Fibroblast of lung (primary cell): ENCODE measurements at regions not wholly inside any gene's neighbourhood (a gene's known extent, or its start where the extent isn't known, plus 50 kb on each side); places are given as distances from the start of the nearest gene placed in this dataset.

Source experiments
- EZH2 ChIP-seq: IDR thresholded peaks from 2 replicates; pipeline ENCODE4 v1.5.1; 2012; ENCODE audit warnings: low read length, control low read depth, mild to moderate bottlenecking; ENCODE audit errors: missing control alignments
- TF ChIP-seq, protein P1 (sequence below), 2 donors: IDR thresholded peaks in 1 of 2; conservative IDR thresholded peaks in 1 of 2; 1 replicate in 1 of 2; 2 replicates in 1 of 2; pipeline ENCODE4 v1.5.1; 2011 to 2012; ENCODE audit warnings: low read length in 2 of 2, control low read depth in 1 of 2, inconsistent platforms in 1 of 2, low read depth in 1 of 2, mild to moderate bottlenecking in 1 of 2

DNA sequence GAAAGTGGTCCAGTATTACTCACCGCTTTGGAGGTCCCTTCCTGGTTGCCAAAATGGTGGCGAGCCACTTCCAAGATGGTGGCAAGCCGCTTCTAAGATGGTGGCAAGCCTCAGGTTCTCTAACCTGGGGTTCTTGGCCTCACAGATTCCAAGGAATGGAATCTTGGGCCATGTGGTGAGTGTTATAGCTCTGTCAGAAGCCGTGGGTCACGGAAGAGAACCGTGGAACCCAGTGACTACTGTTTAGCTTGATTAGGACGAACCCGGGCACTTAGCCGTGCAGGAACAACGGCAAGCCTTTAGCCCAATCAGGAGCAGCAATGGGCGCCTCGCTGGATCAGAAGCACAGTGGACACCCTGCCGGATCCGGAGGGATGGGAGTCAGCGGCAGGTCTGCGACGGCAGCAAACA is 356.2 kb upstream of the TMPRSS15 start:
- TF ChIP-seq, protein P1, sequence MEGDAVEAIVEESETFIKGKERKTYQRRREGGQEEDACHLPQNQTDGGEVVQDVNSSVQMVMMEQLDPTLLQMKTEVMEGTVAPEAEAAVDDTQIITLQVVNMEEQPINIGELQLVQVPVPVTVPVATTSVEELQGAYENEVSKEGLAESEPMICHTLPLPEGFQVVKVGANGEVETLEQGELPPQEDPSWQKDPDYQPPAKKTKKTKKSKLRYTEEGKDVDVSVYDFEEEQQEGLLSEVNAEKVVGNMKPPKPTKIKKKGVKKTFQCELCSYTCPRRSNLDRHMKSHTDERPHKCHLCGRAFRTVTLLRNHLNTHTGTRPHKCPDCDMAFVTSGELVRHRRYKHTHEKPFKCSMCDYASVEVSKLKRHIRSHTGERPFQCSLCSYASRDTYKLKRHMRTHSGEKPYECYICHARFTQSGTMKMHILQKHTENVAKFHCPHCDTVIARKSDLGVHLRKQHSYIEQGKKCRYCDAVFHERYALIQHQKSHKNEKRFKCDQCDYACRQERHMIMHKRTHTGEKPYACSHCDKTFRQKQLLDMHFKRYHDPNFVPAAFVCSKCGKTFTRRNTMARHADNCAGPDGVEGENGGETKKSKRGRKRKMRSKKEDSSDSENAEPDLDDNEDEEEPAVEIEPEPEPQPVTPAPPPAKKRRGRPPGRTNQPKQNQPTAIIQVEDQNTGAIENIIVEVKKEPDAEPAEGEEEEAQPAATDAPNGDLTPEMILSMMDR (conservative IDR thresholded peaks at IDR 0.05 in 1 of 2, IDR thresholded peaks at IDR 0.05 in 1 of 2; ENCODE audit: low read depth in 1 of 2, low read length in 2 of 2), result no peak
- TF ChIP-seq EZH2, result no peak
